NCI-H146 treated with DMSO at 0.1 percent for 48 hours (cell line): ENCODE measurements at regions not wholly inside any gene's neighbourhood (a gene's known extent, or its start where the extent isn't known, plus 50 kb on each side); places are given as distances from the start of the nearest gene placed in this dataset.
"Not testable (repeated sequence)": the region's sequence is repeated elsewhere in the genome, so short reads cannot be mapped to it uniquely, and the experiment has no call there.

Source experiments
- DNase-seq: peaks from one replicate; lab custom pipeline; 2025; ENCODE audit not compliant: unreplicated experiment; lab: John Stamatoyannopoulos, UW

- no peak for DNase-seq
Measured at GRCh38 chr6:112851146-112851545, 504.0 kb downstream of the RFPL4B start.

- DNase-seq = no peak
Measured at GRCh38 chr6:112853162-112853561, 506.0 kb downstream of the RFPL4B start.

DNA sequence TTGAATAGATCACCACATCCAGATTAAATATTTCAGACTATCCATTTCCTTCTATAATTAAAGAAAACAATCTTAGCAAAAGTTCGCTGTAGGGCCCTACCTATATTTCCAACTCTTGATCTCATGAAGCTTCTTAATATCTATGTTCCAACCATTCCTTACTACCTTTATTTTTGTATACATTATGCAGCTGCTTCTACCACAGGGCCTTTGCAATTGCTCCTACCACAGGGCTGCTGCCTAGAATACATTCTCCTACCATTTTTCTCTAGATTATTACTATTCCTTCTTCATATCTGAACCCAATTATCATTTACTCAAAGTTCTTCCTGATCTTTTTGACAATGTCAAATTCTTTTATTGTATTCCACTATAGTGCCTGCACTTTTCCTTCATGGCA, 516.6 kb downstream of the RFPL4B start:
- no peak for DNase-seq

- DNase-seq = no peak
Measured at GRCh38 chr6:112865131-112865530, 518.0 kb downstream of the RFPL4B start.

- no peak for DNase-seq
Measured at GRCh38 chr6:112874881-112875280, 527.8 kb downstream of the RFPL4B start.

- DNase-seq = no peak
Measured at GRCh38 chr6:112877134-112878100, 530.3 kb downstream of the RFPL4B start.

- no peak for DNase-seq
Measured at GRCh38 chr6:112879920-112880413, 532.8 kb downstream of the RFPL4B start.

- DNase-seq = no peak
Measured at GRCh38 chr6:112881027-112881426, 533.9 kb downstream of the RFPL4B start.

DNA sequence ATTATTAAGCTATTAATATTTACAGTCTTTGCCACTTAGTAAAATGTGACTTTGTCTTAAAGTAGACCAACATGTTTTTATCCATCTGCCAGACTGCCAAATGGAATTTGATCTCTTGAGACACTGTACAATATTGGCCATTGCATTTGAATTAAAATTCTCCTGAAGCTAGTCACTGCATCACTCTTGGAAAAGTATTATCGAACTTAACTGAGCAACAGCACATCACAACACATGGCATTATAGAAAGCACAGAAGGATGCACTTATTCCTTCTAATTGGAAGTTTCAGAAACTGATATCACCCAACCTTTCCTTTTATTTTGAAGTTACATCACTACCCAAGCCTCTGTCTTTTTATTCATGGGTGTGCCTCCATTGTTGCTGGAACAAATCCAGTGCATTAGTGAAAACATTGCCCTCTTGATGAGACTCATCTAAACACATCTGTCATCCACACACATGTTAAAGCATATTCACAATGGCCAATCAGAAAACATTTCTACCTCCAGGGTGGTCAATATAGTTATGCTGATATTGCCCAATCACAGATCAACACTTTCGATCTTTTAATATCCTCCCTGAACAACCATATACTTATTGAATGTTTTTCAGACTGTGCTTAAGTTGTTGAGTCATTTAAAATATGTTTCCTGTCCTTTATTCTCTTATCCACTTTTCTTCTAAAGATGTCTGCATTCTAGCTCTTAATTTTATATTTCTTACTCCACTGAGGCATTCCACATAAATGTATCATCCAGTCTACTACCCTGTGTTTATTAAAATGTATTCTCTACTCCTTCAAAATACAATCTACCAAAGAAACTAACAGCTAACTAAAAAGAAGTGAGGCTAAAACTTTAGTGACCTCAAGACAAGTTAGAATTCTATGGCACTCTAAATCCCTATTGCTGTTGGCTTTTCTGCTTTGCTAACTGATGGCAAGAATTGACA, 535.0 kb downstream of the RFPL4B start:
- no peak for DNase-seq

GRCh38 chr6:112883095-112883494, 536.0 kb downstream of the RFPL4B start:
- DNase-seq = no peak

DNA sequence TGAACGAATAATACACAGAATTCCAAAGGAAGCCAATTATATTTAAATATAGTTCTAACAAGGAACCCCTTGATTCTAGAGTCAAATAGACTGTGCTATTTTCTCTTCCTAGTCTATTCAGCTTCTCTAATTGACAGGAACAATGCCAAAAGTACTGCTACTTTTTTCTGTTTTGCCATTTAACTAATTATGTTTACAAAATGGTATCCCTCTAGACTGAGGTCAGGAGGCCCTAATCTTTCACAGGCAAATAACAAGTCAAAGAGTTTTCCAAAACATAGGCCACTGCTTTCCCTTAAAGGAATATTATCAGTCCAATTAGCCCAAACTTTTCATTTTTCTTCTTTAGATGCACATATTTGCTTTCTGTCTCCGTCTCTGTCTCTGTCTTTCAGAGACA, 539.3 kb downstream of the RFPL4B start:
- DNase-seq = no peak

- not testable (repeated sequence) for DNase-seq
Measured at GRCh38 chr6:112887424-112887823, 540.3 kb downstream of the RFPL4B start.

GRCh38 chr6:112899541-112899940, 552.4 kb downstream of the RFPL4B start:
- peak; percentile 48 for DNase-seq

- no peak for DNase-seq
Measured at GRCh38 chr6:112903361-112903760, 556.2 kb downstream of the RFPL4B start.

DNA sequence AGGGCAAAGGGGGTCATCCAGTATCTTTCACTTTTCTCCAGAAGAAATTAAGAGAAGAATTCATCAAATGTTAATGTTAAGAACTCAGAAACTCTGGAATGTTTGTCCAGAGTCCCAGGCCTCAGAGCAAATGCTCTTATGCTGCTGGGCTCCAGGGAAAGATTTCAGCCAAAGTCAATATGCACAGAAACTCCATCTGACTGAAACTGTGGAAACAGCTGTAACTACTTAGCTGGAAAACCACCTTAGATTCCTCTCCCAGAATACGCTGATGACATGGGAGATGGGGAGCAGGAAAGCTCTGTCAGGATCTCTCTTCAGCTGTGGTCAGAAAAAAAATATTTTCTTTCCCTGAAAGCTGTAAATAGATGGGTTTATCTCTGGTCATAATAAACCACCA, 559.6 kb downstream of the RFPL4B start:
- no peak for DNase-seq

DNA sequence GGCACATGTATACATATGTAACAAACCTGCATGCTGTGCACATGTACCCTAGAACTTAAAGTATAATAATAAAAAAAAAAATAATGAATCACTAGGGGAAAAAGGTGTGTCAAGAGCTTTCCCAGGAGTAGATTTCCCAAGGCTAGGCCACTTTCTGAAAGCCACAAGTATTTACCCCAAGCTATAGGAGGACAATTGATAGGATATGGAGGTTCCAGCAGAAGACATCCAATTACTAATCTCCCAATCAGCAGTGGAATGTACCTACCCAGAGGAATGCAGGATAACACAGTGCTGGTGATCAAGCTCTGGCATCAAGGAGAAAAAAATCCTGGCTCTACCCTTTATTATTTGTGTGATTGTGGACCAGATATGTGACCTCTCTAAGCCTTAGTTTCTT, 562.7 kb downstream of the RFPL4B start:
- no peak for DNase-seq

GRCh38 chr6:112910256-112910655, 563.1 kb downstream of the RFPL4B start:
- DNase-seq = no peak

DNA sequence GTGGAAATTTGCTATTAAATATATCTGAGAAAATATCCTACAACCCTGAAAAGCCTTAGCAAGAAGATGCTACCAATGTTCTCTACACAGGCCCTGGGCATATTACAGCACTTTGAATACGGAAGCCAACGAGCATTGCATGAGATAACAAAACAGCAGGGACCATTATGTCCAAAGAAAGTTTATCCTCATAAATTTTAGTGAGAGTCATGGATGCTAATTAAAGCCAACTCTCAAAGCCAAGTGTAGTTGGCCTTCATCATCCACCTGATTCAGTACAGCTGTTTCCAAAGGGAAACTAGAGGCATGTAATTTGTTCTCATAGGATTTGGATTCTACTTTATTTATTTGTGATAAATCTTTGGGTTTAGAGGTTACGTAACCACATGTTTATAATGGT, 564.8 kb downstream of the RFPL4B start:
- DNase-seq = no peak

DNA sequence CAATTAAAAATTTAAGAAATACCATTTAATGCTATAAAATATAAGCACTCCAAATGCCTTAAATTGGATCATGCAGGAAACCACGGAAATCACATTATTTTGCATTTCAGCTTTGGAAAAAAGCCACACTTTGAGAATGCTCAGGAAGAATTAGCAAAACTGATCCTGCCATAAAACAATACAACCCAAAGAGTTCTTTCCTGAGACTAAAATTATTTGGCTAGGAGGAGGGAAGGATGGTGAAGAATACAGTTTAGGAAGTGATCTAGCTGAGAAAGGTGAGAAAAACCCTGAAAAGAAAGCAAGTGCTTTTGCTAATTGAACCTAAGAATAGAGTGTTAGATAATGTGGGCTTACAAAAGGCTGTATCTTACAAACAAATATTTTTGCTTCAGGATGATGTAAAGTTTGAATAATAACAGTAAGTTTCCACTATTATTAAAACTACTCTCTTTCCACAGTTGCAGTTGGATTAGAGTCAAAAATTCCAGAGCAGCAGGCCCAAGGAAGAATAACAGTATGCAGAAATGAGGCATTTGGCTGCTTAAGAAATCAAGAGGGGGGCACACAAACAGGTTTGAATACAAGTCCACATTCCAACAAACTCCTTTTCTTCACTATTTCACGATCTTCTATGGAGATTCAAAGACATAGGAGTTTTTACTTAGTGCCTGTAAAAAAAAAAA, 565.4 kb downstream of the RFPL4B start:
- DNase-seq = no peak

- not testable (repeated sequence) for DNase-seq
Measured at GRCh38 chr6:112919744-112920143, 572.6 kb downstream of the RFPL4B start.

- DNase-seq = no peak
Measured at GRCh38 chr6:112920994-112921393, 573.9 kb downstream of the RFPL4B start.
